ENCODE measurements at regions not wholly inside any gene's neighbourhood (a gene's known extent, or its start where the extent isn't known, plus 50 kb on each side); places are given as distances from the start of the nearest gene placed in this dataset.

DNA sequence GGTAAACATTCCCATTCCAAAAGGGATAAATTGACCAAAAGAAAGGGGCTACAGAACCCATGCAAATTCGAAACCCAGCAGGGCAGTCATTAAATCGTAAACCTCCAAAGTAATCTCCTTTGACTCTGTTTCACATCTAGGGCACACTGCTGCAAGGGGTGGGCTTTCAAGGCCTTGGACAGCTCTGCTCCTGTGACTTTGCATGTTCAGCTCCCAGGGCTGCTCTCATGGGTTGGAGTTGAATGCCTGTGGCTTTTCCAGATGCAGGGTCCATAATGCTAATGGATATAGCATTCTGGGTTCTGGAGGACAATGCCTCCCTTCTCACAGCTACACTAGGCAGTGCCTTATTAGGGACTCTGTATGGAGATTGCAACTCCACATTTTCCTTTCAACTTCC lies 211.9 kb upstream of the MANEA start:
- H2BK12ac ChIP-seq (ENCODE audit: low read depth, low read length) = no peak overlapping the region
- no peak overlapping the region for H3K56ac ChIP-seq (replicated peaks; ENCODE audit: insufficient read length, low read depth, low read length)
- WGBS, 2 experiments (ENCODE audit: extremely low coverage in 1 of 2, insufficient coverage in 1 of 2, insufficient read length in 1 of 2, insufficient replicate concordance in 2 of 2, low coverage in 1 of 2, low lambda C conversion rate in 2 of 2, missing lambda C conversion rate in 1 of 2) = 83% methylated on average over 2 of the region's 2 CpGs; no CpG with 5 or more reads in 1 of the 2 experiments
- no peak overlapping the region for H2AFZ ChIP-seq (ENCODE audit: low read length)
- H3K14ac ChIP-seq (ENCODE audit: insufficient read length) = no peak overlapping the region
- H4K5ac ChIP-seq (ENCODE audit: insufficient read length, low read depth, low read length) = no peak overlapping the region
- H4K91ac ChIP-seq (replicated peaks; ENCODE audit: insufficient read length, low read length) = no peak overlapping the region
- DNase-seq (ENCODE audit: low read depth in 1 of 2, low spot score in 2 of 2) (no peak), FAIRE-seq (no peak)
- H3K4ac ChIP-seq (replicated peaks; ENCODE audit: insufficient read length, low read depth, low read length) = peak overlapping the region; percentile 69
- no peak overlapping the region; the same call in 1 of the 2 replicates for H3K18ac ChIP-seq (ENCODE audit: extremely low read depth, low read length)
- H2BK20ac ChIP-seq (ENCODE audit: low read length) = peak overlapping the region; percentile 48; the same call in 1 of the 2 replicates
- H3K27me3 ChIP-seq (replicated peaks in 1 of 4; ENCODE audit: control insufficient read depth in 3 of 4, extremely low read depth in 1 of 4, insufficient read depth in 3 of 4, low read length in 3 of 4) = no peaks in the 10 kb centered on the region
- no peaks in the 10 kb centered on the region for H3K9me3 ChIP-seq (ENCODE audit: insufficient read depth in 2 of 2, low read depth in 1 of 2, low read length in 1 of 2)
- no peak overlapping the region for H3K4me3 ChIP-seq (ENCODE audit: extremely low read depth in 1 of 4, insufficient read depth in 2 of 4, low read depth in 3 of 4, low read length in 4 of 4)
- H3K9ac ChIP-seq (replicated peaks in 1 of 4; ENCODE audit: extremely low read depth in 1 of 4, low read depth in 3 of 4, low read length in 3 of 4) = no peak overlapping the region
- ChIA-PET CTCF (ENCODE audit: partially characterized antibody) (interaction anchor here (0.6 to 4.1 kb wide), 12 partner anchors 10 to 936 kb away, joined by 3 to 18 read pairs (median 3); no protein-coding TSS in a partner anchor), POLR2A (ENCODE audit: partially characterized antibody) (no interaction called here)
- H2BK5ac ChIP-seq (ENCODE audit: low read depth, low read length) = no peak overlapping the region
- H3K4me1 ChIP-seq (replicated peaks in 1 of 4; ENCODE audit: control insufficient read depth in 3 of 4, insufficient read depth in 4 of 4, low read length in 3 of 4) = peaks cover 0 to 9% (median 6%) of the 10 kb centered on the region in 4 experiments; a peak in 4 of 7 replicates
- H3K79me2 ChIP-seq (ENCODE audit: control insufficient read depth in 1 of 2, insufficient read depth in 2 of 2, low read length in 2 of 2) = no peaks in the 10 kb centered on the region
- H3K27ac ChIP-seq (ENCODE audit: low read depth, low read length) = no peak overlapping the region
- H4K20me1 ChIP-seq (replicated peaks in 1 of 2; ENCODE audit: control insufficient read depth in 1 of 2, insufficient read depth in 2 of 2, low read length in 2 of 2) = no peaks in the 10 kb centered on the region
- H2BK15ac ChIP-seq (ENCODE audit: low read length) = no peak overlapping the region
- H3K36me3 ChIP-seq (ENCODE audit: control insufficient read depth in 2 of 4, insufficient read depth in 4 of 4, low read length in 3 of 4) = no peaks in the 10 kb centered on the region
- peak overlapping the region; percentile 8 to 34; a peak in 1 of 4 replicates for H3K4me2 ChIP-seq (ENCODE audit: insufficient read depth in 1 of 2, low read depth in 2 of 2, low read length in 2 of 2)
- no peak overlapping the region for H3K23ac ChIP-seq (ENCODE audit: insufficient read length)
- no peak overlapping the region for H2AK5ac ChIP-seq (ENCODE audit: low read depth, low read length)
- no peaks in the 10 kb centered on the region for H3K79me1 ChIP-seq (ENCODE audit: low read depth, low read length)
- no peaks in the 10 kb centered on the region for H3K23me2 ChIP-seq (ENCODE audit: low read depth, low read length)
- peak overlapping the region; percentile 78 for H2BK120ac ChIP-seq (replicated peaks; ENCODE audit: low read depth, low read length)
- H4K8ac ChIP-seq (ENCODE audit: extremely low read depth, insufficient read depth, low read length) = no peak overlapping the region
- no peak for TF ChIP-seq NANOG (IDR thresholded peaks at IDR 0.05; ENCODE audit: insufficient read depth, low read depth, low read length, poor library complexity, severe bottlenecking)
- TF ChIP-seq SP1 (IDR thresholded peaks at IDR 0.05; ENCODE audit: low read depth, low read length) = no peak
- TF ChIP-seq TAF1 (IDR thresholded peaks at IDR 0.05; ENCODE audit: low read depth, low read length) = no peak
- TF ChIP-seq GABPA (IDR thresholded peaks at IDR 0.05; ENCODE audit: borderline replicate concordance, insufficient read depth, low read length) = no peak
- TF ChIP-seq, protein P1, sequence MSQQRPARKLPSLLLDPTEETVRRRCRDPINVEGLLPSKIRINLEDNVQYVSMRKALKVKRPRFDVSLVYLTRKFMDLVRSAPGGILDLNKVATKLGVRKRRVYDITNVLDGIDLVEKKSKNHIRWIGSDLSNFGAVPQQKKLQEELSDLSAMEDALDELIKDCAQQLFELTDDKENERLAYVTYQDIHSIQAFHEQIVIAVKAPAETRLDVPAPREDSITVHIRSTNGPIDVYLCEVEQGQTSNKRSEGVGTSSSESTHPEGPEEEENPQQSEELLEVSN (IDR thresholded peaks at IDR 0.05) = no peak
- TF ChIP-seq, protein P2, sequence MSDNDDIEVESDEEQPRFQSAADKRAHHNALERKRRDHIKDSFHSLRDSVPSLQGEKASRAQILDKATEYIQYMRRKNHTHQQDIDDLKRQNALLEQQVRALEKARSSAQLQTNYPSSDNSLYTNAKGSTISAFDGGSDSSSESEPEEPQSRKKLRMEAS (IDR thresholded peaks at IDR 0.05) = no peak
- TF ChIP-seq, protein P3, sequence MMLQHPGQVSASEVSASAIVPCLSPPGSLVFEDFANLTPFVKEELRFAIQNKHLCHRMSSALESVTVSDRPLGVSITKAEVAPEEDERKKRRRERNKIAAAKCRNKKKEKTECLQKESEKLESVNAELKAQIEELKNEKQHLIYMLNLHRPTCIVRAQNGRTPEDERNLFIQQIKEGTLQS (IDR thresholded peaks at IDR 0.05; ENCODE audit: insufficient read depth, low read depth, low read length) = no peak
- no peak for TF ChIP-seq EP300 (IDR thresholded peaks at IDR 0.05; ENCODE audit: borderline replicate concordance in 1 of 2, low read depth in 2 of 2, low read length in 2 of 2)
- TF ChIP-seq BACH1 (IDR thresholded peaks at IDR 0.05; ENCODE audit: low read length) = no peak
- no peak for TF ChIP-seq RXRA (IDR thresholded peaks at IDR 0.05; ENCODE audit: insufficient read depth, low read depth, low read length)
- TF ChIP-seq TBP (IDR thresholded peaks at IDR 0.05; ENCODE audit: low read depth, low read length) = no peak
- no peak for TF ChIP-seq RFX5 (IDR thresholded peaks at IDR 0.05; ENCODE audit: borderline replicate concordance, low read depth, low read length)
- no peak for TF ChIP-seq BCL11A (IDR thresholded peaks at IDR 0.05; ENCODE audit: low read depth in 2 of 2, low read length in 2 of 2)
